CD4-positive, alpha-beta T cell treated with Interleukin-6 at 100 ng/mL for 8 hours (primary cell): ENCODE measurements at regions not wholly inside any gene's neighbourhood (a gene's known extent, or its start where the extent isn't known, plus 50 kb on each side); places are given as distances from the start of the nearest gene placed in this dataset.

ENCODE experiments used
- DNase-seq: peaks from one replicate; pipeline ENCODE4 v3.0.0-alpha.2; 2020; ENCODE audit warnings: mixed read lengths, low spot score

- DNase-seq: no peak
Observed at GRCh38 chr14:98622208-98623051, 649.6 kb downstream of the BCL11B start.

- no peak for DNase-seq
Observed at GRCh38 chr14:98623788-98624415, 648.1 kb downstream of the BCL11B start.

- DNase-seq: no peak
Observed at GRCh38 chr14:98633380-98633779, 638.6 kb downstream of the BCL11B start.

- no peak for DNase-seq
Observed at GRCh38 chr14:98634043-98634820, 637.8 kb downstream of the BCL11B start.

DNA sequence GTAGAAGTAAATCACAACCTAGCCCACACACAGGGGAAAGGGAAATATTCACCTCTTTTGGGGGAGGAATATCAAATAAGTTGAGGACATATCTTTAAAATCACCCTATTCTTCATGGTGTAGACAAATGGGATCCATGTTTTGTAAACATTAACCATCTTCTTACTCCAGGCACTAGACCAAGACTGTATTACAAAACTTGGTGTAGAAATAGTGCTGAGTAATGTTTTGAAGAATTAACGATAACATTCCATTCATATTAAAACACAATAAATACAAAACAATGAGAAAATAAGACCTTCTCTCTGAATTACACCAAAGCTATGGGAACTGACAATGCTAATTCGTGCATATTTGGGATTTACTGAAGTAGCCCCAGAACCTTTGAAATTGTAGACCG lies 633.6 kb downstream of the BCL11B start:
- DNase-seq: no peak

- DNase-seq: no peak
Observed at GRCh38 chr14:98647754-98648153, 624.2 kb downstream of the BCL11B start.

DNA sequence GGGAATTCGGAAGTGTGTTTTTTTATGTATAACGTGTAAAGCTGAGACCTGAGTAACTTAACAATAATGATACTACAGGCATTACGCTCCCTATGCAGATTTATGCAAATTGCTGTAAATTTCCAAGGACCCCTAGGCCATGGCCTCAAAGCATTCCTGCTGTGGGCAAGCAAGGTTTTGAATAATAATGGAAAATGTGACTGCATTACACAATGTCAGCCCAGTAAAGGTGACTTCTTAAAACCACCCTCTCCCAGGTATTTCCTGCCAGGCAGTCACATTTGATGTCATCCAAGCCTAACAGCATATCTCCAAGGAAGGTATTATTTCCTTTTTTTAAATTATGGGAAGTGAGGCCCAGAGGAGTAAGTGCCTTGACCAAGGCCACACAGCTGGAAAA lies 621.0 kb downstream of the BCL11B start:
- no peak for DNase-seq

- no peak for DNase-seq
Observed at GRCh38 chr14:98665007-98665406, 607.0 kb downstream of the BCL11B start.

- no peak for DNase-seq
Observed at GRCh38 chr14:98666545-98666944, 605.5 kb downstream of the BCL11B start.

DNA sequence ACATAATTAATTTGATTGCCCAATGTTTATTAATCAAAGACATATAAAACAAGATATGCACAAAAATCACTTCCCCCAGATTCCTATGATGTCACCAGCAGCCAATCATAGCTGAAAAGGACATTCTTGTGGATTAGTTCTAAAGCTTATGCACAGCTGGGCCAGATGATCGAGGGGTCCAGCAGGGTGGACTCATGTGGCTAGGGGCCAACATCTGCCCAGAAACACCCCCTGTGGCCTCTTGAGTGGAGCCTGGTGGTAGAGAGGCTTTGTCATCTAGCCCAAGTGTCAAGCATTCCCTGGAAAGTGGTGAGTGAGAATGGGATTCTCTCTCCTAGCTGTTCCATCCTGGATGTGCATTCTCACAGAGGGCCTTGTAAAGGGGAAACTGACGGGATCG lies 590.0 kb downstream of the BCL11B start:
- DNase-seq: no peak

- DNase-seq: no peak
Observed at GRCh38 chr14:98682726-98683125, 589.3 kb downstream of the BCL11B start.

GRCh38 chr14:98684468-98684867 lies 587.5 kb downstream of the BCL11B start:
- DNase-seq: no peak

DNA sequence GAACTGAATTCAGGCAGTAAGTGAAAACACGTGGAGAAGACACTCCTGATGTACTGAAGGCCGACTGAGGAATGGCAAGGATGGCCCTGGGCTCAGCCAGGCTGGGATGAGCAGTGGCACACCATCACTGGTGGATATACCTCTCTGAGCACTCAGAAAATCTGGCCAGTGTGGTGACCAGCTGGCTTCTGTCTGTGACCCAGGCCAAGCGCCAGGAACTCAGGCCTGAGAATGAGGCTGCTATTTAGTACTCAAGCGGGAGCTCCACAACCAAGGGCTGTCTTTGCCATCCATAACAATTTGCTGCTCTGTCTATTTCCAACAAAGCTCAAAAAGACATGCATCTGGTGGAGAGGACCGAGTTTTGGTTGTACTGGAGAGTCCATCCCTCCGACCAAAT lies 586.3 kb downstream of the BCL11B start:
- DNase-seq: no peak

DNA sequence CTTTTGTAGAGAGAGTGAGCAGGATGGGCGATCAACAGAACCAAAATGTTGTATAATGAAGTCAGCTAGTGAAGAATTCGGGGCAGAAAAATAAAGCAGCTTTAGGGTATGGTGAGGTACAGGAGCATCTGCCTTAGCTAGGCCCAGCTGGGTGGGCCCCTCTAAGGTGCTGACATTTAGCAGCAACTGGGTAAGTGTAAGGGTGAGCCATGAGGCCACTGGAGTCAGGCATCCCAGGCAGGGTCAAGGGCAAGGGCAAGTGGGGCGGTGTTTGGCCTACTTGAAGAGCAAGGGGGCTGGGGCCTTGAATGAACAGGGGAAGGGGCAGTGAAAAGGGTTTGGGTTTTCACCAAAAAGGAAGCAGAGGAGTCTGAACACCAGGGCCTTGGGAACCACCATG lies 583.6 kb downstream of the BCL11B start:
- DNase-seq: no peak

GRCh38 chr14:98689951-98690350 lies 582.0 kb downstream of the BCL11B start:
- no peak for DNase-seq

DNA sequence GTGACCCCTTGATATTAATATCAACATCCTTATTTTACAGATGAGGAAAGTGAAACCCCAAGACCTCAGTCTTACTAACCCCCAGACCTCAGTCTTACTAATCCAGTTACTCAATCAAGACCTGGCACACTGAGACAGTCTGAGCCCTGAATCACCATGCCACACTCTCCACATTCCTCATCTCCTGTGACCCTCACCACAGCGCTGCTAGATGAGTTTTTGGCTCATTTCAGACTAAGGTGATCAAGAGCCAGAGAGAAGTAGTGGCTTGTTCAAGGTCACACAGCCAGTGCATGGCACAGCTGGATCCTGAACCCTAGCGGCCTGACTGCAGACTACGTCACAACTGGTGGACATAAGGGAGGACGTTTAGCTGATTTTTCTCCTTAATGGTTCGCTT lies 579.2 kb downstream of the BCL11B start:
- no peak for DNase-seq

DNA sequence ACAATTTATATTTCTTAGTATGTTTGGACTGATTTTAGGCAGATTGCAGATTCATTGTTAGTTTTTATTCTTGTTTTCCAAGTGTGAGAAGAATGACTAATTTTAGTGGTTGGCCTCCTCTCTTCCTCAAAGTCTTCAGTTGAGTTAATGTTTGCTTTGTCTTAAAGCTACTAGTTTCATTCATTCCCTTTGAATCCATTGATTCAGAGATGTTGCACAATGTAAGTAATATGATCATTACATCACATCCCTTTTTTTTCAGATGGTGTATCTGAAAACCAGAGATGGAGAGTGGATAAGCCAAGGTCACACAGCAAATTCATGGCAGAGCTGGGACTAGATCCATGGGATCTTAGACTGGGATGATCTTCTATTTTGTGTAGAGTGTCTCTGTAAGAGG lies 577.5 kb downstream of the BCL11B start:
- no peak for DNase-seq

DNA sequence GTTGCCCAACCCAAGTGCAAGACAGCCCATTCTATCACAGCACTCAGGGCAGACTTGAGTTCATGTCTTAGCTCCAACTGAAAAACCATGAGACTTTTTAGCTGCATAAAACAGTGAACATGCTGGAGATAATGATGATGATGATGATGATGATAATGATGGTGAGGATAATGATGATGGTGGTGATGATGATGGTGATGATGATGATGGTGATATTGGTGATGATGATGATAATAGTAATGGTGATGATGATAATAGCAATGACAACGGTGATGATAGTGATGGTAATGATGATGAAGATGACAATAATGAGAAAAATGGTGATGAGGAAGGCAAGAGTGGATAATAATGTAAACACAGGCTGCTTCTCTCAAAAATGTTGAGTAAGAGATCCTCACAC lies 576.2 kb downstream of the BCL11B start:
- DNase-seq: no peak

GRCh38 chr14:98698341-98698740 lies 573.7 kb downstream of the BCL11B start:
- no peak for DNase-seq

DNA sequence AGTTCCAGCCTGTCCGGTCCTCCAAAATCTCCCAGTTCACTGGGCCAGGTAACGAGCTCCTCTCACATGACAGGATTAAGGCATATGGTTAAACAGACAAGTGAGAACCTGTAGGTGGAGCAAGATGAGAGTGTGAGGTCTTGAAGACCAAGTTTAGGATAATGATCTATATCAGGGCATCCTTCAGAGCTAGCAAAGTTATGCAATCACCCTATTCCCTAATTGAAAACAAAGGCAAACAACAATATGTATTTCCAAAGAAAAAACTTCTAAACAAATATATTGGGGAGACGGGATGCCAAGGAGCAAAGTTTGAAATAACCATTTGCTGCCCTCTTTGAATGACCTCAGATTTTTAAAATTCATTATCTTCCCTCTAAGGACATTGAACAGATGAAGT lies 571.2 kb downstream of the BCL11B start:
- no peak for DNase-seq

- DNase-seq: no peak
Observed at GRCh38 chr14:98701377-98701776, 570.6 kb downstream of the BCL11B start.

GRCh38 chr14:98704441-98704840 lies 567.6 kb downstream of the BCL11B start:
- DNase-seq: peak; percentile 64

DNA sequence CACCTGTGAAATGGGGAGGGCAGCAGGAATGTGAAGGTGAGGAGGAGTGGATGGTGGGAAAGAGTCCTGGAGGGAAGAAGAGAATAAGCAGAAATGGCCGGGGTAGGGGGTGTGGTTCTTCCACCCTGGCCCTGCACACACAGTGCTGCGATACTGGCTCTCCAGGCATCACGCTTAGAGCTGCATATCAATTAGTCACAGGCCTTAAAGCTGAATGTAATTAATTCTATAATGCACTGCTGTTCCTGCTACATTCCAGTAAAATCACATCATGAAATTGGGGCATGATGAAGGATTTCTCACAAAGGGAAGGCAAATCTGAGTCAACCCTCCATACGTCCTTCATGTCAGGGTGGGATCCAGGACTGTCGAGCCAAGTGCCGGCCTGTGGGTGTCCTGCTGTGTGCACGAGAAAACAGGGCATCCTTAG lies 566.1 kb downstream of the BCL11B start:
- DNase-seq: no peak
